ENCODE measurements at regions not wholly inside any gene's neighbourhood (a gene's known extent, or its start where the extent isn't known, plus 50 kb on each side); places are given as distances from the start of the nearest gene placed in this dataset.

DNA sequence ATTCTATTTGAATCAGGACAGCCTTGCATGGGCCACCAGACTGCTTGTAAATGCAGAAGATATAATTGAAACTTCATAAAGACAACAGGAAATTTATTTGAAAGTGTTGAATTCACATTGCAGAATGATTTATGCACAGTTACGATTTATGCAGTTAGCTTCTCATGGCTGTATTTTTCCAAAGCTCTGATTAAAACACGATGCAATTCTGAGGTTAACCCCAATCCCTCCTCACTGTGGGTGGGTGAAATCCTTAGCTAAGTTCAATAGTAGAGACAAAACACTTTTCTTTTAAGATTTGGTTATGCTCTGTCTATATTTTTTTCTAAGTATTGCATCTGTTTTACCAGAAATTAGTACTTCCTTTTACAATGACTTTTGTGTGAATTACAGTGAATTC, 728.8 kb upstream of the IGFBP3 start:
- peaks cover 3% of the 10 kb centered on the region; the same call in 1 of the 2 replicates for H3K9me3 ChIP-seq (ENCODE audit: control insufficient read depth, insufficient read depth, low read length)
- no peaks in the 10 kb centered on the region for H4K20me1 ChIP-seq (ENCODE audit: insufficient read depth, low read length)
- H3K56ac ChIP-seq (ENCODE audit: extremely low read depth, insufficient read depth, low read length) = no peak overlapping the region
- H3K27me3 ChIP-seq (ENCODE audit: control insufficient read depth, insufficient read depth, low read length) = peaks cover 4% of the 10 kb centered on the region
- no peak overlapping the region for H4K91ac ChIP-seq (ENCODE audit: insufficient read depth, low read depth, low read length)
- H3K14ac ChIP-seq (replicated peaks; ENCODE audit: low read depth, low read length) = no peak overlapping the region
- intact Hi-C loops (cut with micrococcal nuclease) (no loop called here), dilution Hi-C loops (cut with HindIII; ENCODE audit: low sequenced_read_pairs, unreplicated experiment) (no loop called here), in situ Hi-C loops (cut with MboI; ENCODE audit: low sequenced_read_pairs) (no loop called here)
- H2BK20ac ChIP-seq (ENCODE audit: low read depth, low read length) = no peak overlapping the region
- H3K4me1 ChIP-seq (ENCODE audit: control insufficient read depth, insufficient read depth, low read length) = no peaks in the 10 kb centered on the region
- H3K23ac ChIP-seq (ENCODE audit: low read depth, low read length) = no peak overlapping the region
- H3K4me2 ChIP-seq (ENCODE audit: low read depth, low read length) = no peak overlapping the region
- no peak overlapping the region for H4K5ac ChIP-seq (ENCODE audit: low read depth, low read length)
- H2BK5ac ChIP-seq (ENCODE audit: low read depth, low read length, poor library complexity, severe bottlenecking) = no peak overlapping the region
- H3K4me3 ChIP-seq (ENCODE audit: insufficient read depth, low read depth, low read length) = no peak overlapping the region
- no peak overlapping the region for H2AK9ac ChIP-seq (replicated peaks; ENCODE audit: low read depth, low read length, poor library complexity)
- H4K8ac ChIP-seq (ENCODE audit: low read depth in 2 of 2, low read length in 2 of 2) = no peak overlapping the region
- no peaks in the 10 kb centered on the region for H3K79me1 ChIP-seq (ENCODE audit: low read depth in 1 of 2, low read length in 2 of 2)
- H2BK15ac ChIP-seq (ENCODE audit: low read depth, low read length) = no peak overlapping the region
- H3K18ac ChIP-seq (ENCODE audit: low read depth, low read length) = no peak overlapping the region
- H2AFZ ChIP-seq (replicated peaks; ENCODE audit: low read length, poor library complexity) = no peak overlapping the region
- no peak overlapping the region for H3K27ac ChIP-seq (ENCODE audit: insufficient read depth, low read length)
- H3K4ac ChIP-seq (ENCODE audit: low read depth, low read length) = no peak overlapping the region
- ChIA-PET CTCF (interaction anchor here (0.5 kb wide), 1 partner anchor 95 kb away, joined by 3 read pairs; no protein-coding TSS in a partner anchor), POLR2A (ENCODE audit: unreplicated experiment) (no interaction called here)
- no peak for DNase-seq
- TF ChIP-seq RFX5 (IDR thresholded peaks at IDR 0.05; ENCODE audit: low read depth, low read length) (no peak), CEBPB (IDR thresholded peaks at IDR 0.05; ENCODE audit: low read depth, low read length) (no peak), FOS (IDR thresholded peaks at IDR 0.05; ENCODE audit: low read depth, low read length) (no peak), SMC3 (IDR thresholded peaks at IDR 0.05; ENCODE audit: low read depth, low read length) (no peak), BHLHE40 (IDR thresholded peaks at IDR 0.05; ENCODE audit: low read depth, low read length) (no peak), USF2 (IDR thresholded peaks at IDR 0.05; ENCODE audit: low read depth, low read length) (no peak), CHD1 (IDR thresholded peaks at IDR 0.05; ENCODE audit: low read depth, low read length) (no peak), RCOR1 (IDR thresholded peaks at IDR 0.05; ENCODE audit: insufficient replicate concordance, low read length) (no peak), NFE2L2 (IDR thresholded peaks at IDR 0.05; ENCODE audit: low read depth, low read length) (no peak), MXI1 (IDR thresholded peaks at IDR 0.05; ENCODE audit: borderline replicate concordance, low read depth, low read length) (no peak), POLR2A (IDR thresholded peaks at IDR 0.05; ENCODE audit: low read depth, low read length) (no peak), MAZ (IDR thresholded peaks at IDR 0.05; ENCODE audit: borderline replicate concordance, low read depth, low read length) (no peak)
- TF ChIP-seq, protein P1, sequence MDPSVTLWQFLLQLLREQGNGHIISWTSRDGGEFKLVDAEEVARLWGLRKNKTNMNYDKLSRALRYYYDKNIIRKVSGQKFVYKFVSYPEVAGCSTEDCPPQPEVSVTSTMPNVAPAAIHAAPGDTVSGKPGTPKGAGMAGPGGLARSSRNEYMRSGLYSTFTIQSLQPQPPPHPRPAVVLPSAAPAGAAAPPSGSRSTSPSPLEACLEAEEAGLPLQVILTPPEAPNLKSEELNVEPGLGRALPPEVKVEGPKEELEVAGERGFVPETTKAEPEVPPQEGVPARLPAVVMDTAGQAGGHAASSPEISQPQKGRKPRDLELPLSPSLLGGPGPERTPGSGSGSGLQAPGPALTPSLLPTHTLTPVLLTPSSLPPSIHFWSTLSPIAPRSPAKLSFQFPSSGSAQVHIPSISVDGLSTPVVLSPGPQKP (IDR thresholded peaks at IDR 0.05; ENCODE audit: borderline replicate concordance, low read depth, low read length) = no peak
- no peak overlapping the region for H2BK120ac ChIP-seq (ENCODE audit: low read depth, low read length)
- BruUV-seq (replicated peaks) = no TSS peak
- H3K36me3 ChIP-seq (ENCODE audit: control insufficient read depth, insufficient read depth, low read length) = no peaks in the 10 kb centered on the region
- WGBS, 2 experiments (ENCODE audit: extremely low coverage in 2 of 2, insufficient read length in 1 of 2) = no CpG with 5 or more reads among the region's 2 CpGs
- H2AK5ac ChIP-seq (ENCODE audit: low read depth, low read length) = no peak overlapping the region
- no peak overlapping the region for H3K9ac ChIP-seq (ENCODE audit: low read depth, low read length)
- ATAC-seq (ENCODE audit: low read depth) = no peak
- H3K9me1 ChIP-seq (ENCODE audit: insufficient read depth, low read length) = no peaks in the 10 kb centered on the region; the same call in 1 of the 2 replicates

All from IMR-90 (cell line).